Sigmoid colon (tissue), 6 donors: ENCODE measurements at regions not wholly inside any gene's neighbourhood (a gene's known extent, or its start where the extent isn't known, plus 50 kb on each side); places are given as distances from the start of the nearest gene placed in this dataset.
"Not testable (repeated sequence)": the region's sequence is repeated elsewhere in the genome, so short reads cannot be mapped to it uniquely, and the experiment has no call there.

Experiments used
- DNase-seq: peaks from one replicate; pipeline ENCODE4 v3.0.0-alpha.2; 2019
- H3K27ac ChIP-seq, 4 donors: fragments of 200-600 bp; sonication (generic); one replicate each; pipeline ENCODE4 v1.5.1; 2016 to 2019; ENCODE audit warnings: mild to moderate bottlenecking in 1 of 4
- H3K27me3 ChIP-seq, 3 donors: fragments of 200-600 bp; sonication (generic); one replicate each; pipeline ENCODE4 v1.5.1; 2019; ENCODE audit warnings: mild to moderate bottlenecking in 1 of 3
- H3K36me3 ChIP-seq, 4 donors: fragments of 200-600 bp; sonication (generic); one replicate each; pipeline ENCODE4 v1.5.1; 2016 to 2019
- H3K4me1 ChIP-seq, 4 donors: fragments of 200-600 bp; sonication (generic); one replicate each; pipeline ENCODE4 v1.5.1; 2017 to 2019
- H3K4me3 ChIP-seq, 4 donors: fragments of 200-600 bp; sonication (generic); one replicate each; pipeline ENCODE4 v1.5.1; 2017 to 2019; ENCODE audit warnings: mild to moderate bottlenecking in 2 of 4, moderate library complexity in 1 of 4
- H3K9me3 ChIP-seq, 4 donors: fragments of 200-600 bp in 3 of 4; sonication (generic) in 3 of 4; one replicate each; pipeline versions ENCODE4 v1.5.1 to v1.6.1; 2013 to 2019
- WGBS, 2 donors: extraction: QIAGEN DNeasy Blood & Tissue Kit; methylation state at CpG; one replicate each; pipeline ENCODE4 v1.1.7; 2013; 5-methylcytosine and 5-hydroxymethylcytosine counted together
- intact Hi-C: fragments of 100-400 bp; cut with DNase I; formaldehyde crosslinking; loops from one replicate; pipeline ENCODE4 v1.15.1; 2023
- donor health status: healthy with polysubstance abuse.
- donor health status: healthy.

- H3K27me3 ChIP-seq, H3K4me1 ChIP-seq, H3K36me3 ChIP-seq, H3K9me3 ChIP-seq, H3K27ac ChIP-seq, H3K4me3 ChIP-seq, intact Hi-C loops: not testable (repeated sequence)
- DNase-seq = peak; percentile 27
- WGBS, 2 donors = 77 to 80% methylated on average over 7 of the region's 7 CpGs
Measured at GRCh38 chr11:48803955-48804354, 179.7 kb downstream of the TRIM51G start.
